Gastroesophageal sphincter (tissue), 3 donors: ENCODE measurements at regions not wholly inside any gene's neighbourhood (a gene's known extent, or its start where the extent isn't known, plus 50 kb on each side); places are given as distances from the start of the nearest gene placed in this dataset.

Experiments
- EP300 ChIP-seq: sonication (generic); formaldehyde crosslinking; IDR thresholded peaks from one replicate; pipeline ENCODE4 v1.6.1; 2017; ENCODE audit warnings: antibody characterized with exemption, mild to moderate bottlenecking
- POLR2A ChIP-seq, 2 donors: fragments of 450-650 bp; IDR thresholded peaks; one replicate each; pipeline ENCODE4 v1.6.1; 2017; ENCODE audit warnings: antibody characterized with exemption in 2 of 2, mild to moderate bottlenecking in 2 of 2, moderate library complexity in 1 of 2
- POLR2AphosphoS5 ChIP-seq: sonication (generic); formaldehyde crosslinking; IDR thresholded peaks from one replicate; pipeline ENCODE4 v1.6.1; 2017; ENCODE audit warnings: antibody characterized with exemption
- TF ChIP-seq, protein P1 (sequence below), 4 experiments: fragments of 200-600 bp in 2 of 4; fragments of 450-650 bp in 2 of 4; sonication (generic) in 1 of 4; IDR thresholded peaks; one replicate each; pipeline ENCODE4 v1.5.1; 2017 to 2019; ENCODE audit warnings: antibody characterized with exemption in 4 of 4, mild to moderate bottlenecking in 2 of 4, moderate library complexity in 2 of 4

DNA sequence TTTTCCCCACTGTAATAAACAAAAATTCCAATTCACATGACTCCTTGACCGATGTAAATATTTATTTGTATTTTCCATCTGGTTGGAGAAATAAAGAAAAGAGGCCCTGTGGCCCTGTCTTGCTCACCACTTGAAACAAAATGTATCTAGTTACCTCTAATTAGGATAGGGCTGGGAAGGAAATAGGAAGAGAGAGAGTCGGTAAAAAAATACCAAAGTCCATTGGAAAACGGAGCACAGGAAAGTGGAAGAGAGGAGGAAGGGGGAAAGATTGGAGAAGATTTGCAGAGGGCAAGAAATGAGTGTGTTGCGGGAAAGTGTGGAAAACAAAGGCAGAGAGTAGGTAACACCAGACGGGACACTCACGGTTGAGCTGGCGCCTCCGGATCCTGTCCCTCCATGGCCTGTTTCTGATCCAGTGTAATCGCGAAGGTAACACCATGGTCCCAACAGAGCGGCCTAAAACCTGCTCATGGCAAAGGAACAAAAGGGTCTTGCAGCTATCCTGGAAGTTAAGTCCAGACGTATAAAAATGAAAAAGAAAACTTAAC, 105.8 kb upstream of the RIPOR2 start:
- TF ChIP-seq POLR2AphosphoS5 (no peak), EP300 (no peak), POLR2A (IDR thresholded peaks at IDR 0.05) (no peak)
- TF ChIP-seq, protein P1, sequence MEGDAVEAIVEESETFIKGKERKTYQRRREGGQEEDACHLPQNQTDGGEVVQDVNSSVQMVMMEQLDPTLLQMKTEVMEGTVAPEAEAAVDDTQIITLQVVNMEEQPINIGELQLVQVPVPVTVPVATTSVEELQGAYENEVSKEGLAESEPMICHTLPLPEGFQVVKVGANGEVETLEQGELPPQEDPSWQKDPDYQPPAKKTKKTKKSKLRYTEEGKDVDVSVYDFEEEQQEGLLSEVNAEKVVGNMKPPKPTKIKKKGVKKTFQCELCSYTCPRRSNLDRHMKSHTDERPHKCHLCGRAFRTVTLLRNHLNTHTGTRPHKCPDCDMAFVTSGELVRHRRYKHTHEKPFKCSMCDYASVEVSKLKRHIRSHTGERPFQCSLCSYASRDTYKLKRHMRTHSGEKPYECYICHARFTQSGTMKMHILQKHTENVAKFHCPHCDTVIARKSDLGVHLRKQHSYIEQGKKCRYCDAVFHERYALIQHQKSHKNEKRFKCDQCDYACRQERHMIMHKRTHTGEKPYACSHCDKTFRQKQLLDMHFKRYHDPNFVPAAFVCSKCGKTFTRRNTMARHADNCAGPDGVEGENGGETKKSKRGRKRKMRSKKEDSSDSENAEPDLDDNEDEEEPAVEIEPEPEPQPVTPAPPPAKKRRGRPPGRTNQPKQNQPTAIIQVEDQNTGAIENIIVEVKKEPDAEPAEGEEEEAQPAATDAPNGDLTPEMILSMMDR (IDR thresholded peaks at IDR 0.05) = no peak
